RWPE1 (cell line): ENCODE measurements at regions not wholly inside any gene's neighbourhood (a gene's known extent, or its start where the extent isn't known, plus 50 kb on each side); places are given as distances from the start of the nearest gene placed in this dataset.

Source experiments
- CTCF ChIA-PET: fragments of 350-600 bp; sonication (Branson Sonifier 250); formaldehyde crosslinking; extraction: SDS; loops from one replicate; lab custom pipeline; 2021; lab: Yijun Ruan, JAX
- POLR2A ChIA-PET: fragments of 400-600 bp; formaldehyde crosslinking; extraction: SDS; loops from one replicate; lab custom pipeline; 2020; ENCODE audit warnings: antibody characterized with exemption; ENCODE audit not compliant: low non-redundant PET; lab: Yijun Ruan, JAX
- DNase-seq: peaks from one replicate; pipeline ENCODE4 v3.0.0; 2012; ENCODE audit warnings: low spot score
- H3K27ac ChIP-seq: fragments of 450-650 bp; 2 replicates; pipeline ENCODE4 v1.5.1; 2017
- TF ChIP-seq, protein P1 (sequence below): fragments of 450-650 bp; conservative IDR thresholded peaks from 2 replicates; pipeline ENCODE4 v1.5.1; 2017; ENCODE audit warnings: low read depth, mild to moderate bottlenecking

DNA sequence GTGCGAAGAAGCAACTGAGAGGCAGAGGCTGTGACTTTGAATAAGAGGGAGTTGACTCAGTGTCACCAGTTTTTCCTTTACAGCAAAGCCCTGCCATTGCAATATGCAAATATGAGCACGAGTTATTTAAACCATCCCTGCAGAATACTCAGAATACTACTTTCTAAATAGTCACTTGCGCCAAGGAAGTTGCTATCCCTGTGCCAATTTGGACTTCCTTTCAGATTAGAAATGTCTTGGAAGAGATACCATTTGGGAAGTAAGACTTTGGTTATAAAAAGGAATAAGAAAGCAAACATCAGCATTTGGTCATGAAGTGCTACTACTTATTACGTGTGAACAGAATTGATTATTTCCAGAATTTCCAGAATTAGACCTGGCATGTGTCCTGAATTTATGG, 151.8 kb upstream of the MYT1L start:
- POLR2A ChIA-PET: no interaction called here
- TF ChIP-seq, protein P1, sequence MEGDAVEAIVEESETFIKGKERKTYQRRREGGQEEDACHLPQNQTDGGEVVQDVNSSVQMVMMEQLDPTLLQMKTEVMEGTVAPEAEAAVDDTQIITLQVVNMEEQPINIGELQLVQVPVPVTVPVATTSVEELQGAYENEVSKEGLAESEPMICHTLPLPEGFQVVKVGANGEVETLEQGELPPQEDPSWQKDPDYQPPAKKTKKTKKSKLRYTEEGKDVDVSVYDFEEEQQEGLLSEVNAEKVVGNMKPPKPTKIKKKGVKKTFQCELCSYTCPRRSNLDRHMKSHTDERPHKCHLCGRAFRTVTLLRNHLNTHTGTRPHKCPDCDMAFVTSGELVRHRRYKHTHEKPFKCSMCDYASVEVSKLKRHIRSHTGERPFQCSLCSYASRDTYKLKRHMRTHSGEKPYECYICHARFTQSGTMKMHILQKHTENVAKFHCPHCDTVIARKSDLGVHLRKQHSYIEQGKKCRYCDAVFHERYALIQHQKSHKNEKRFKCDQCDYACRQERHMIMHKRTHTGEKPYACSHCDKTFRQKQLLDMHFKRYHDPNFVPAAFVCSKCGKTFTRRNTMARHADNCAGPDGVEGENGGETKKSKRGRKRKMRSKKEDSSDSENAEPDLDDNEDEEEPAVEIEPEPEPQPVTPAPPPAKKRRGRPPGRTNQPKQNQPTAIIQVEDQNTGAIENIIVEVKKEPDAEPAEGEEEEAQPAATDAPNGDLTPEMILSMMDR: no peak
- CTCF ChIA-PET: no interaction called here
- H3K27ac ChIP-seq: no peak overlapping the region
- DNase-seq: no peak

DNA sequence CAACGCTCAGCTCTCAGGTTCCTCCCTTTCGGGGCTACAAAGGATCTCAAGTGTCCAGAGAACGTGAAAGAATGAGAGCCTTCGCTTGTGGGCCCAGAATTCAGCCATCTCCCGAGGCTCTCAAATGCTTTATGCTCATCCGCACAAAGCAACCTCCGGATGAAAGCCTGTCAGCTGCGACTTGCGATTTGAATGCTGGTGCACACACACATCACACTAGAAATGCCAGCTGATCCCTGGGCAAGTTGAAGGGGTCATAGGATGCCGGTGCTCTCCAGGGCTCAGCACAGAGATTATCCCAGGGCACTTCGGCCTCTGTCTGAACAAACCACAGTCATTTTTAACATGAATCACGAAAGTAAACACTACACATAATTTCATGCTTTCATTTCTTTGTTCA, 141.8 kb upstream of the MYT1L start:
- no peak for DNase-seq
- ChIA-PET CTCF (no interaction called here), POLR2A (no interaction called here)
- TF ChIP-seq, protein P1: no peak
- H3K27ac ChIP-seq: no peak overlapping the region

DNA sequence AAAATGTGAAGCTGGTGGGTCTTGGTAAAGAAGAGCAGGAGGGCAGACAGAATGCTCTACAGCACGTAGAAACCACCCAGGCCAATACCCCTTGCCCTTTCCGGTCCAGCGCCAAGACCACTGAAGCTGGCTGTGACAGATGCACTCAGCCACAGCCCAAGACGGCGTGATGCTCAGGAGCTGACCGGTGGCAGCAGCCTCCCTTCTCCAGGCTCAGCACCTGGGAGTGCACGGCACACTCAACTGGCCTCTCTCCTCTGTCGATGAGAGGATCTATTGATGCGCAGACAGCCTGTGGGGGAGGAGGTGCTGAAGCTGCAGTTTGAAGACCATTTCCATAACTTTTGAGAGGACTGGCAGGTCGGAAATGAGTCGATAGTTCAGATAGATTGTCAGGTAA, 141.0 kb upstream of the MYT1L start:
- no peak for DNase-seq
- ChIA-PET CTCF (no interaction called here), POLR2A (no interaction called here)
- H3K27ac ChIP-seq: no peak overlapping the region
- TF ChIP-seq, protein P1: no peak

DNA sequence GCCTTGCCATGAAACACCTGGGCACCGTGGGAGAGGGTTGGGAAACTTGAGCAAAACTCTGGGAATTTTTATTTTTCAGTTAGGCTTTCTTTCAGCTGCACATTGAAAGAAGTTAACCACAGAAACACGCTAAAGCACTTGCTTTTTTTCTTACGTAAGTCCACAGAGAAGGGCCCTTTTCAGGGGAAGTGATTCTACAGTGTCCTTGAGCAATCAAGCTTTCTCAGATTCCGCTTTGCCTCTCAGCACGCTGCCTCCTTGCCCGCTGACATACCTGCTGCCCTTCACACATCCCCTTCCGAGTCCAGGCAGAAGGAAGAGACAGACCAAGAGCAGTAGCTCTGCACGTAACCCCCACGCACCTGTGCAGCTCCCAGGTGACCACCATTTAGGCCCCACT, 135.5 kb upstream of the MYT1L start:
- TF ChIP-seq, protein P1: no peak
- H3K27ac ChIP-seq: no peak overlapping the region
- ChIA-PET POLR2A (no interaction called here), CTCF (interaction anchor here (0.6 kb wide), 1 partner anchor 82 kb away, joined by 3 read pairs; no protein-coding TSS in a partner anchor)
- DNase-seq: no peak

DNA sequence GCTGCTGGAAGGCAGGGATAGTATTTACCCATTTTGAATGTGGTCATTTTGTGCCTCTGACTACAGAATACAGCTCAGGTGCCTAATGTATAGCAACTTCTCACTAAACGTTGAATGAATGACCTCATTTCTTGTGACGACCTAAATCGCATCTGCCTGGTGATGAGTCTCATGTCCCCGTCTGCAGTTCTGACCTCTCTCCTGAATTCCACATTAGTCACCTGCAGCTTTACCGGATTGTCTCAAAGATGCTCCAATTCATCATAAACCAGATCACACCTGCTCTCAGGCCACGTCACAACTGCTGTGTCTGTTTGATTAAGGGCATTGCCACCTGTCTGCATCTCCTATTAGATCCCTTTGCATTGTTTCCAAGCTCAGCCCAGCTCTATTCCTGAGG, 133.6 kb upstream of the MYT1L start:
- no peak overlapping the region for H3K27ac ChIP-seq
- no peak for DNase-seq
- ChIA-PET POLR2A (no interaction called here), CTCF (no interaction called here)
- TF ChIP-seq, protein P1: no peak

DNA sequence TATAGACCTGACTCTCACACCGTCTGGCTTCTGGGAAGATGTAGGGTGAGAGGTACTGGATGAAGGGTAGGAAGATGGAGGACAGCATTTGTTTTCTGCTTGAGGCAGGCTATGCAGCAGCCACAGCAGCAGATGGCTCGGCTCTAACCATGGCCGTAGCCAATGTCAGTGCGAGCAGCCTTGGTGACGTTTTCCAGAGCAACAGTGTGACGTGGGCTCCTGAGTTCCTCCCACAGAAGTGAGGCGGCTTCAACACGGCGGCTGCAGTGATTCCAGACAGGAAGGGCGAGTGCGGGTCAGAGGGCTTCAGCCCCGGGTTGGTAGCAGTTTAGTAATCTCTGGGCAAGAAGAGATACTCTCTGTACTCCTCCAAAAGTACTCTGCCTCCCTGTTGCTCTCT, 133.0 kb upstream of the MYT1L start:
- DNase-seq: no peak
- no peak overlapping the region for H3K27ac ChIP-seq
- CTCF ChIA-PET: no interaction called here
- POLR2A ChIA-PET: no interaction called here
- TF ChIP-seq, protein P1: no peak

DNA sequence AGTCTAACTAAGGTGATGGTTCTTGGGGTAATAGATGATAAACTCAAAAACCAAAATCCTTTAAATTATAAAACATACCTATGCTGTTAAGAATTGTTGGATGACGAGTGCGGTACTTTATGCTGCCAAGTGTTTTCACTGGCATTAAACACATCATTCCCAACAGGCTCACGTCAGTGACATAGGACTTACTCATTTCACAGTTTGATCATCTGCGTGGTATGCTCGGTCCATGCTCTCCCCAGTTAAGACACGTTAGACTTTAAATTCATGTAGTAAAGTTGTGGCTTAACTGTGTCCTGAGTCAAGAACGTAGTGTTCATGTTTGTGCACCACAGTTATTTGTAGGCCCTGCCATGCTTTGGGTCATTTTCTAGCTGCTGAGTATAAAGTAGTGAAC, 125.6 kb upstream of the MYT1L start:
- H3K27ac ChIP-seq: no peak overlapping the region
- ChIA-PET CTCF (no interaction called here), POLR2A (no interaction called here)
- peak; percentile 8 for DNase-seq
- TF ChIP-seq, protein P1: no peak
